GM10266 (cell line): ENCODE measurements at regions not wholly inside any gene's neighbourhood (a gene's known extent, or its start where the extent isn't known, plus 50 kb on each side); places are given as distances from the start of the nearest gene placed in this dataset.

Source experiments
- DNase-seq: peaks from one replicate; pipeline ENCODE4 v3.0.0; 2012; ENCODE audit errors: extremely low spot score
- CTCF ChIP-seq: IDR thresholded peaks from 2 replicates; pipeline ENCODE4 v1.5.1; 2012; ENCODE audit warnings: mild to moderate bottlenecking, low read depth; ENCODE audit not compliant: control insufficient read depth, insufficient read depth; ENCODE audit errors: missing control alignments

- no peak for DNase-seq
- no peak for TF ChIP-seq CTCF
These were observed 70.1 kb upstream of the LRRC7 start for GRCh38 chr1:69497441-69498221.

GRCh38 chr1:69498711-69499110 lies 69.0 kb upstream of the LRRC7 start:
- no peak for DNase-seq
- no peak for TF ChIP-seq CTCF

DNA sequence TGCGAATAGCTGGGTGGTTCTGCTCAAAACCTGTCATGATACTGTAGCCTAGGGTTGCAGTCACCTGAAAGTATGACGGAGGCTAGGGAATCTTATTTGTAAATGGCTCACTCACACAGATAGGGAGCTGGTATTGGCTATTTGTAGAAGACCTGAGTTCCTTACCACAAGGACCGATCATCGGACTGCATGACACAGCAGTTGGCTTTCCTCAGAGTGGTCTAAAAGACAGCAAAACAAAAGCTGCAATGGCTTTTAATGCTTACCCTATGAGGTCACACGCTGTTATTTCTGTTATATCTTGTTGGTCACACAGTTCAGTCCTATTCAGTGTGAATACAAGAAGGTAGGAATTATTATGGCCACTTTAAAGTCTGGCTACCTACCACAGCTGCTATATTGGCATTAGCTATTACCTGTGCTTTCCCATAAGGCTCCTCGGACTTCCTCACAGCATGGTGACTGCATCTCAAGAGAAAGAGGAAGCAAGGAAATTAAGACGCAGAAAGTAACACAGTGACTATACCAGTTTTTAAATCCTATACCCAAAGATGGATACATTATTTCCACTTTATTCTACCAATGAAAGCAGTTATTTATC lies 68.4 kb upstream of the LRRC7 start:
- DNase-seq, result no peak
- no peak for TF ChIP-seq CTCF

DNA sequence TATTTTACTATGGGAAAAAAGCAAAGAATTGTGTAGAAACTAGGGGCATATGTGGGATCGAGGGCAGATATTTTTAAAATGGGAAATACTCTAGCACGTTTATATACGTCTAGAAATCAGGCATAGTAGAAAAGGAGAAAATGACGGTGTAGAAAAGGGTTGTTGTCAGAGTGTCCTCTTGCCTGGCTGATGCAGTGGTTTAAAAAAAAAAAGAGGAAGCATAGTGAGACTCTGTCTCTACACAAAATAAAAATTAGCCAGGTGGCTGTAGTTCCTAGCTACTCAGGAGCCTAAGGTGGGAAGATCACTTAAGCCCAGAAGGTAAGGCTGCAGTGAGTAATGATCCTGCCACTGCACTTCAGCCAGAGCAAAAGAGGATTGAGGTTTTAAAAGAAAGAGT lies 64.7 kb upstream of the LRRC7 start:
- TF ChIP-seq CTCF, result no peak
- no peak for DNase-seq

DNA sequence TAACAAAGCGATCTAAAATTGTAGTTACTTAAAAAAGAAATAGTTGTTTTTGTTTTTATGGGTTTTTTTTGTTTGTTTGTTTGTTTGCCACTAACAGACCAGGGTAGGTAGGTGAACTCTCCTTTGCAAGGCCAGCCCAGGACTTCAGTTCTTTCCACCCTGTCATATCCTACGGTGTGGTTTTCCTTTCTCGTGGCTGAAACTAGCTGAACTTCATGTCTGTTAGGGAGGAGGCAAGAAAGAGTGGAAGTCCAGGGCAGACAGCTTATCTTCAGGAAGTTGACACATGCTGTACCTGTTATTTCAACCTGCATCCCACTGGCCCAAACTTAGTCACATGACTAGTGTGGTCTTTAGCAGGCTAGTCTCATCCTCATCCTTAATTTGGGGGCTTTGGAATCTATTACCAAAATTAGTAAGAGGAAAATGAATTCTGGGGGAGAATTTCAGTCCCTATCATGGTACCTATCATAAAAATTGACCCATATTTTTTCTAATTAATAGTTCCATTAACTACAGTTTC lies 62.9 kb upstream of the LRRC7 start:
- no peak for DNase-seq
- TF ChIP-seq CTCF, result no peak

GRCh38 chr1:69506311-69506710 lies 61.4 kb upstream of the LRRC7 start:
- DNase-seq, result no peak
- no peak for TF ChIP-seq CTCF

- TF ChIP-seq CTCF, result no peak
- DNase-seq, result no peak
These were observed 61.0 kb upstream of the LRRC7 start for GRCh38 chr1:69506721-69507120.
